ENCODE measurements at regions not wholly inside any gene's neighbourhood (a gene's known extent, or its start where the extent isn't known, plus 50 kb on each side); places are given as distances from the start of the nearest gene placed in this dataset.

DNA sequence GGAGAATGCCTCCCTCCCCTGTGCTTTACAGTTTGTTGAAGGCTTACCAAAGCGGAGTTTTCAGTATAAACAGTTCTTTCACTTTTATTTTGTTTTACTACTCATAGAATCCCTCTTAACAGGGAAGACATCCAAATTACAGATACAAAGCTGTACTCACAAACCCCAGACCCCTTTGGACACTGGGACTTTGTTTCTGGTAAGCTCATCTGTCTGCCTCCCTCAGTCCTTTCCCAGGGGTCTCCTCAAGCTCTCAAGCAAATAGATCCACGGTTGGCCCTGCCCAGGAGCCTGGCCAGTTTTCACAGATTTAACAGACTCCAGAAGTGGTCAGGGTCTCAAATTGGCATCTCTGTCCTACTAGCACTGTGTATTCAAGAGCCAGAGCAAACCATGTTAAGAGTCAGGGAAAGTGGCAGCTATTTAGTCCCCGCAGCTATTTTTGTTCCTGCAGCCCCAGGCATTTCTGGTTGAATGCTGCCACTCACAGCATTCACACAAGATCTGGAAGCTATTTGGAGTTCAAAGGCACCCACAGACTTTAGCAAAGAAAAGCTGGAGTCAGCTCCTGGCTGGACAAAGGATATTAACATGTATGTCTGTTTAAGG, 54.2 kb downstream of the TMEM100 start:
- no peak for DNase-seq (ENCODE audit: low read depth)

- no peak for DNase-seq (ENCODE audit: low read depth)
Observed at GRCh38 chr17:55666806-55667205, 55.9 kb downstream of the TMEM100 start.

GRCh38 chr17:55664287-55664686, 58.4 kb downstream of the TMEM100 start:
- DNase-seq (ENCODE audit: low read depth) = no peak

DNA sequence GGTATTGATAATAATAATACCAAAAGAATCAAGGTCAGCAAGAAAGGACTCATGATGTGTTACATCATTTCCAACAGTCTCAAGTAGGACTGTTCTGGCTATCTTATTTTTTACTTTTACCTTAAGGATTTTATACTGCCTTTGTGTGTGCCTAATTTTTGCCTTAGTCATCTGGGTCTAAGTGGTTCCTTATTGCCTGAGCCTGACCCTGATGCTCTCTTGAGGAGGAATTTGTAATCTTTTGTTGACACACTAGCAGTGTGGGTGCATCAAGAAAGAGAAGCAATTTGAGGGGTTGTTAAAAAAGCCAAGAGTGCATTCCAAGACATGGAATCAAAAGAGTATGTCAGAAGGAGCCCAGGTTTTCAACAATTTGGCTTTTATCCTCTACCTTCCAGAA, 59.3 kb downstream of the TMEM100 start:
- no peak for DNase-seq (ENCODE audit: low read depth)

DNA sequence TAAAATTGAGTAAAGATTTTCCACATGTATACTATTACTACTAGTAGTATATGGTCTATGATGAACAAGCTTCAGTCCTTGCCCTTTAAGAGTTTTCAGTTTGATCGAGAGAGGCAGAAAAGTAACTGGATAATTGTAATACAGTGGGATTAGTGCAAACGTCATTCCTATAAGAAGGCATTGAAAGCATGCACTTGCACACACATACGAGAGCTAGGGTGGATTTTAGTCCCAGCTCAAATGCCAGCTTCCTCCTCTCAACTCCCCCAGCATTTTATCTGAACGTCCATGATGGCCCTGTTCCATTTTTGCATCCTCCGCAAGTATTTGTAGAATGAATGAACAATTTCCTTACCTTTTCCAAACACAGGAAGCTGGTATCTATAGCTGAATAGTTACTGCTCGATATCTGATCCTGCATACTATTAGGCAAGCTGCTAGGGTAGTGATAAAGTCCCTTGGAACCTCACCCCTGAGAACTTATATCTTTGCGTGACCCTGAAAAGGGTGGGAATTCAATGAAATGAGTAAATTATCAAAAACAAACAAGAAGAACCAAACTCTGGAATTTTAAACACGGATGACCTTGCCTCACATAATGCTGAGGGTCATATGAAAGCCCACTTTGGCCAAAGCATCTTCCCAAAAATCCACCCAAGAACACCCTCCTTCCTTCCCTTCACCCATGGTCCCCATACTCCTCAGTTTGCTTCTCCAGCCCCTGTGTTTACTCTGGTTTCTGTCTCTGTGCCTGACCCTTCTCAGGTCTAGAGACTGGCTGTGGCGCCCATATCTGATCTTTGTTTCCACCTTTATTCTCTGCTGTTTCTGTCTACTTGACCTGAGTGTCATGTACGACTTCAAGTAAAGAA, 60.5 kb downstream of the TMEM100 start:
- DNase-seq (ENCODE audit: low read depth) = no peak

DNA sequence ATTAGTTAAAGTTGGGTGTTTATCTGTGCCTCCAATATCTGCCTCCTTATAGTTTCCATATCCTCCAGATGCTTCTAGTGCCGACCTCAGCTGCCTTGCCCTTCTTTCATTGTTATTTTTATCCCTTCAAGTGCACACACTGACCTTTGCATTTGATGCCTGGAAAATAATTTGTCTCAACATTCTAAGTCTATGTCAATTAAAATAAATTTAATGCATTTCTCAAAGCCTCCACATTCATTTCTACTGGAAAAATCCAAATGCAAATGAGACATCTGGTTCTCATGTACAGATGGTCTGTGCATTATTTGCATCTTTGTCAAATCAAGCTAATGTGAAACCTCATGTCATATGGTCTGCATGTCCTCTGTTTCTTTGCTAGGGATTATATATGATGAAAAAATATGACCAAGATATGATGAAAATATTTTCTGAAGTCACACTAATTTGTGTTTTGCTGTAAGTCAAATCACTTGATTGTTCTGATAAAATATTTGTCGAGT, 61.4 kb downstream of the TMEM100 start:
- no peak for DNase-seq (ENCODE audit: low read depth)

DNA sequence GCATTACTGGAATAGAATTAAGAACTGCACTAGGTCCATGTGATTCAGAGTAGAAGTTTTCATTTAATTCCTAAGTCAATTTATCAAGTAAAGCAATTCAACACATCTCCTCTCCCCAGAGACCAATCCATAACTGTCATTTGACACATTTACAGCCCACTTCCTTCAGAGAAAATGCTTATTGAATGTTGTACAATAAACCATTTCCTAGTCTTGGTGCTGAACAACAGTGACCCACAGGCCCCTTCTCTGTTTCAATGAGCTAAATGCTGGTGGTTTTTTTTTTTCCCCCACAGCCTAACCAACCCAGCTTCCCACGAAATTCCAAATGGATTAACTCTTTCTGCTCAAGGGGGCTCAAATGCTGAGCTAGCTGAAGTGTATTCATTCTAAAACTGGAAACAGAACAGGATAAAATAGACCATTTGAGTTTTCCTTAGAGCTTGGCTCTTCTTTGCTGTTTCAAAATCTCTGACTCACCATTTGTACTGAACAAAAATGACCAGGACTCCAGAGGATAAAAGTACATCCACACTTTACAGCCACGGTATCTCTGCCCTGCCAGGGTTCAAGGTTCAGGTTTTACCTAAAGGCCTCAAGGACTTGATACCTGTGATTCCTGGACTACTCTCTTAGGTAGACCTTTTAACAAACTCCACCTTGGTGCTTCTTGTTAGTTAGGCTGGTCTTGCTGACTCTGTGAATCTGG, 62.3 kb downstream of the TMEM100 start:
- DNase-seq (ENCODE audit: low read depth) = no peak

GRCh38 chr17:55659661-55660060, 63.0 kb downstream of the TMEM100 start:
- no peak for DNase-seq (ENCODE audit: low read depth)

DNA sequence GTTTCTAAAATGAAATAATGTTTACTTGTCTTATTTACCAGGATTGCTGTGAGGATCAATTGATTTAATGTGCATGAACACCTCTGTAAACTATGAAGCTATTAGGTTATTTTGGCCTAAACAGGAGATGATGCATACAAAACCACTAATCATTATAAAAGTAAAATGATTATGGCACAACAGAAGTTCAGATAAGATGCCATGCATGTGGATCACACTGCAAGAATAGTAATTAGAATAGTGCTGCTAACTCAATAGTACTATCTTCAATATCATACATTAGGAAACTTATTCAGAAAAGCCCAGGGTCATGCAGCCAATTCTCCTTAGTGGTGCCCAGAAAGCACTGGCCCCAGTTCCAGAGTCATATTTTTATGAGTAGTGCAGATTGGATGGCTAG, 66.9 kb downstream of the TMEM100 start:
- DNase-seq (ENCODE audit: low read depth) = no peak

DNA sequence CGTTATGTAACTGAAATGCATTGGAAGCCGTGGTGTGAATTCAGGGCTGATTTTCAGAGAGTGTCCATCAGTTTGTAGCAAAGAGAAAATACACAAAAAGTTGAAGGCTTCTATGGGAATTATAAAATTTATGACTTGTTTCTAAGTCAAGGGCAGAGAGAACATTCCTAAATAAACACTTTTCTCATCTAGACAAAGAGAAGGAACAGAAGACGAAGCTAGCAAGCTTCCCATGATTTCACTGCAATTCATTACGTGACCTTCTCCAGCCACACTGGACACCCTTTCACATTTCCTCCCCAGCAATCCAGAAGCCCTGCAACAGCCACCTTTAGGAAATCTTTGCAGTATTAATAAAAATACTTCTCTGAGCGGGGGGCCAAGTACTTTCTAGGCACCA, 67.8 kb downstream of the TMEM100 start:
- DNase-seq (ENCODE audit: low read depth) = no peak

DNA sequence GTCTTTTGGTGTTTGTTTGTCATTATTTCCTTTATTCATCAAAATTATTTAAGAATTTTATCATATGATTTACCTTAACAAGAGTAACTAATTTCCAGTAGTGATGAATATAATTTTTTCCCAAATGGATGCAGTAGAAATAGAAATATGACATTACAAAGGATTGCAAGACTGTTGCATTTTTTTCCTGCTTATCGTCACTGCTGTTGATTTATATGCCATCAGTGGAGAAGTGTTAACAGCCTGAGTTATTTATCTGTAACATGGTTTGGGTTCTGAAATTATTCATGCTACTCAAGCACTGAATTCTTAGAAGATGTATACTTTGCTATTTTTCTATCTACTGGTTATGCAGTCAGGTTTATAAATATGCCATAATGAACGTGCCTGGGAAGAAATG, 68.6 kb downstream of the TMEM100 start:
- no peak for DNase-seq (ENCODE audit: low read depth)

DNA sequence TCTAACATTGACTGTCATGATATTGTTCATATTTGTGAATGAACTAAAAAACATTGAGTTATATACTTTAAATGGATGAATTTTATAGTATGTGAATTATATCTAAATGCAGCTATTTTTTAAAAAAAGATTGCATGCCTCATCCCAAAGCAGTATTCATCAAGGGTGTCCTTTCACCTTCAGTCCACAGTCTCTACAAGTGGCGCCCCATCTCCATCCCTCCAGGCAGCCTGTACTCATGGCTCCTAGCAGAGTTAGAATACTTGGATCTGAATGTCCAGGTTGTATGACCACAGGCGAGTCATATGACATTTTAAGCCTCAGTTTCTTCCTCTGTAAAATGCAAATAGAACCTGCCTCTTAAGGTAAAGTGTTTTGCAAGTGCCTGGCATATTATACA, 69.8 kb downstream of the TMEM100 start:
- no peak for DNase-seq (ENCODE audit: low read depth)

DNA sequence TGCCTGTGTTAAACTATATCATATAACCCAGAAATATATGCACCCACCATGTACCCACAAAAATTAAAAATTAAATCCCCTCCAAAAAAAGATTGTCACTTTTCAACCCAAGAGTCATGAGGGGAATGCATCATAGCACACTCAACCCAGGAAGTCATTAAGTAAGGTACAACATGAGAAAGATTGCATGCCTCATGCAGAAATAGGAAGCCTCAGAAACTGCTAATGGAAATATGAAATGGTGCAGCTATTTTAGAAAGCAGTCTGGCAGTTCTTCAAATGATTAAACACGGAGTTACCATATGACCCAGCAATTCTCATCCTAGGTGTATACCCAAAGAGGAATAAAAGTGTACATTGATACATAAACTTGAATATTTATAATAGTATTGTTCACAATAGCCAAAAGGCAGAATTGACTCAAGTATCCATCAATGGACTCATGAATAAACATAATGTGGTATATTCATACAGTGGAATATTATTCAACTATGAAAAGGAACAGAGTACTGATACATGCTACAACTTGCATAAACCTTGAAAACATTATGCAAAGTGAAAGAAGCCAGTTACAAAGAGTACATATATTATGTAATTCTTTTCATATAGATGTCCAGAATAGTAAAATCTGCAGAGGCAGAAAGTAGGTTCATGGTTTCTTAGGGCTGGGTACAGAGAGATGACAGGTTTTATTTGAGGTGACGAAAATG, 70.4 kb downstream of the TMEM100 start:
- DNase-seq (ENCODE audit: low read depth) = no peak

GRCh38 chr17:55649957-55650597, 72.6 kb downstream of the TMEM100 start:
- no peak for DNase-seq (ENCODE audit: low read depth)

DNA sequence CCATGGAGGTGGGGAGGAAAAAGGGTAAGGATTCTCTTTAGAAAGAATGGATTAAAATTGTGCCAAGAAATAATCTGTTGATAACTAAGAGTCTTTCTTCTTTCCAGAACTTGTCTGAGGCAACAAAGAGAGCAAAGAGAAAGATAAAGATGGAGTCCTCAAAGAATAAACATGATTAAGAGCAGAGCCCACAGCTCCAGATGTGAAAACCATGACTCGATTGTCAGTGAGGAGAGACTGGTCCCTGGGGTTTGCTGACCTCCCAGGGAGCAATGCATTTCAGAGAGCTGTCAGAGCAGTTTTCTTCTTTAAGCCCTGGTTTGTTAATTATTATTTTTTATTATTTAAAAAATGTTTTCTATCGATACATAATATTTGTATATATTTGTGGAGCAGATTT, 74.6 kb downstream of the TMEM100 start:
- DNase-seq (ENCODE audit: low read depth) = no peak

- DNase-seq (ENCODE audit: low read depth) = no peak
Observed at GRCh38 chr17:55645361-55645760, 77.3 kb downstream of the TMEM100 start.

DNA sequence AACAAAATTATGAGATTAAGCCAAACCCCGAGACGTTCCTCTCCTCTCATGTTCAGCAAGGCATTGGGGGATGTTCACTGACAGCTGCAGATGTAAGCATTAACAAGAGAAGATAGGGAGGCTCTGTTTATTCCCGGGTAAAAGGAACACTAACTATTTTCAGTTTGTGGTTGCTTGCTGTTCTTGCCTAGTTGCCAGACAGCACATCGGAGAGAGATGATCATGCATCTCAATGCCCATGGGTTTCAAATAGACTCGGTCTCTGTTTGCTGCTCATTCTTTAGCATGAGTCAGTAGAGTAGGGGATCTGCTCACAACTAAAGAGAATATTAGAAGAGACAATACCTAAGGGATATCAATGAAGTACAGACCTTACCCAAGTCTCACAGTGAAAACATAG, 78.3 kb downstream of the TMEM100 start:
- no peak for DNase-seq (ENCODE audit: low read depth)

DNA sequence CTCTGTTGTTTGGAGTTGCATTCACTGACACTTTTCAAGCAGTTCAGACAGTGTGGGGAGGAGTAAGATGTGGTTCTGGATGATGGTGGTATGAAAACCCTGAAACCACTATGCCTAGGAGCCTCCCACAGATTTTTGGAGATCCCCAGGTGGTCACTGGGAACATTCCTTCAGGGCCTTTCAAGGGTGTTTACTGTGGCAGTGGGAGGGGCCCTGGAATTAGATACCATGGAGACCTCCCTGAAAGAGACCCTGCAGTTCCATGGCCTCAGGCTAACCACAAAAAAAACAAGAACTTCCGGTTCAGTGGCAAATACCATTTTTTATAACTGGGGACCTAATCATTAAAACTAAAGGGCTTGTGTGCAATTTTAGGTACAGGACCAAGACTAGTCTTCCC, 79.9 kb downstream of the TMEM100 start:
- no peak for DNase-seq (ENCODE audit: low read depth)

DNA sequence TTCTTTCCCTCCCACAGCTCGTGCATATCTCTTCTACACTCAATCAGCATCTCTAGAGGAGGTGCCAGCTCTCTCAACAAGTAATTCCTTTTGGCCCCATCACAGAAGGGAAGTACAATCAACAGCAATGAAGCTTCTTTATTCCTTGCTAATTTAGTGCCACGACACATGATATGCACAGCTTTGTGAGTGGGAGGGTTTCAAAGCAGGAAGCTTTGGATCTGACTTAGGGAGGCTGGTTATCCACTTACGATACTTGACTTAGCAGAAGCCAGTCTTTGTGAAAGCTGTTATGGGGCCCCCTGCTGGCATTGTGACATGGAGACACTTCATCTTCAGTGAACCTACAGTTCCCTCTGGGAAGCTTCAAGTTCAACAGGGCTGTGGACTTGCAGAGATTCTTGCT, 81.0 kb downstream of the TMEM100 start:
- DNase-seq (ENCODE audit: low read depth) = peak; percentile 33

GRCh38 chr17:55639096-55639495, 83.6 kb downstream of the TMEM100 start:
- no peak for DNase-seq (ENCODE audit: low read depth)

DNA sequence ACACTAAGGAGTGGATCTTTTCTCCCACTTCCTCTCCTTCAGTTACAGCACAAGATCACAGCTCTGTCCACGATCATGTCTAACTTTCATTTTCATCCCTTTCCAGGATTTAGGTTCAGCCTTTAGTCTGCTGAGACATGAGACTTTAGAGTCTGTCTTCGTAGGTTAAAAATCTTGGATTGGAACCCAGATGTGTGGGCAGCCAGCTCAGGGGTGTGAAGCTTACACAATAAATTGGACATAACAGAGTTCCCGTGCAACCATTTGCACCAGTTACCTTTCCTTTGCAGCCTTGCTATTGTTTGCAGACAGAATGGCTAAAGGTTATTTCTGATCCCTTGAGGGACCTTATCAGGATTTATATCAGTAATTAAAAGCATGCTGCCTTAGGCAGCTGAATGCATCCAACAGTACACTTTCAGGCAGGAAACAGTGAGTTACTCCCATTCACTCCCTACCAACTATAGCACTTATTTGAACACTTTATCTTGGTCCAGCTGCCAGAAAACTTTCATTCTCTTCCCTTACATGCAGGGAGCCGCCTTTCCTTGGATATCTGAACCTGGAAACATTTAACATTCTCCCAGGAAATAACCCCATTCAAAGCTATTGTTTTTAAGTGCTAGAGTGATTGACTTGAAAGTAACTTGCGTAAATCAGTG, 87.3 kb downstream of the TMEM100 start:
- DNase-seq (ENCODE audit: low read depth) = no peak
